Activated CD4-positive, alpha-beta T cell treated with anti-CD3 and anti-CD28 coated beads, Interleukin-2, amount 50 U/mL, for 1 hour (primary cell): ENCODE measurements at regions not wholly inside any gene's neighbourhood (a gene's known extent, or its start where the extent isn't known, plus 50 kb on each side); places are given as distances from the start of the nearest gene placed in this dataset.

Experiments used
- DNase-seq: peaks from one replicate; pipeline ENCODE4 v3.0.0-alpha.2; 2020

- DNase-seq = no peak
These were observed 140.8 kb upstream of the NFE2L3 start for GRCh38 chr7:26011039-26011696.

GRCh38 chr7:26013551-26014083, 138.4 kb upstream of the NFE2L3 start:
- no peak for DNase-seq

GRCh38 chr7:26022982-26023381, 129.0 kb upstream of the NFE2L3 start:
- DNase-seq = no peak

GRCh38 chr7:26029911-26030310, 122.1 kb upstream of the NFE2L3 start:
- DNase-seq = no peak

- DNase-seq = no peak
These were observed 117.6 kb upstream of the NFE2L3 start for GRCh38 chr7:26034391-26034790.

- no peak for DNase-seq
These were observed 116.4 kb upstream of the NFE2L3 start for GRCh38 chr7:26035552-26035951.

GRCh38 chr7:26036092-26036491, 115.9 kb upstream of the NFE2L3 start:
- DNase-seq = no peak

- no peak for DNase-seq
These were observed 113.6 kb upstream of the NFE2L3 start for GRCh38 chr7:26038201-26038990.

- no peak for DNase-seq
These were observed 111.9 kb upstream of the NFE2L3 start for GRCh38 chr7:26040085-26040484.

- DNase-seq = no peak
These were observed 109.8 kb upstream of the NFE2L3 start for GRCh38 chr7:26042237-26042636.

- no peak for DNase-seq
These were observed 108.2 kb upstream of the NFE2L3 start for GRCh38 chr7:26043801-26044200.

- DNase-seq = no peak
These were observed 107.7 kb upstream of the NFE2L3 start for GRCh38 chr7:26044320-26044719.

GRCh38 chr7:26046150-26046549, 105.8 kb upstream of the NFE2L3 start:
- no peak for DNase-seq

- no peak for DNase-seq
These were observed 105.1 kb upstream of the NFE2L3 start for GRCh38 chr7:26046878-26047277.

GRCh38 chr7:26048663-26049062, 103.3 kb upstream of the NFE2L3 start:
- DNase-seq = no peak

GRCh38 chr7:26049081-26049480, 102.9 kb upstream of the NFE2L3 start:
- no peak for DNase-seq

- no peak for DNase-seq
These were observed 101.0 kb upstream of the NFE2L3 start for GRCh38 chr7:26051021-26051420.

- DNase-seq = no peak
These were observed 99.3 kb upstream of the NFE2L3 start for GRCh38 chr7:26052706-26053105.

GRCh38 chr7:26054386-26054785, 97.6 kb upstream of the NFE2L3 start:
- no peak for DNase-seq

- DNase-seq = no peak
These were observed 96.8 kb upstream of the NFE2L3 start for GRCh38 chr7:26055241-26055640.

- DNase-seq = no peak
These were observed 91.0 kb upstream of the NFE2L3 start for GRCh38 chr7:26060733-26061677.

GRCh38 chr7:26061678-26062603, 90.1 kb upstream of the NFE2L3 start:
- DNase-seq = peak; percentile 71
